HG03060 (cell line): ENCODE measurements at regions not wholly inside any gene's neighbourhood (a gene's known extent, or its start where the extent isn't known, plus 50 kb on each side); places are given as distances from the start of the nearest gene placed in this dataset.

ENCODE experiments used
- ATAC-seq: cut with Tn5 transposase; IDR thresholded peaks from one replicate; pipeline ENCODE4 v1.9.1; 2021; ENCODE audit warnings: low read depth, moderate number of reproducible peaks; ENCODE audit not compliant: unreplicated experiment

DNA sequence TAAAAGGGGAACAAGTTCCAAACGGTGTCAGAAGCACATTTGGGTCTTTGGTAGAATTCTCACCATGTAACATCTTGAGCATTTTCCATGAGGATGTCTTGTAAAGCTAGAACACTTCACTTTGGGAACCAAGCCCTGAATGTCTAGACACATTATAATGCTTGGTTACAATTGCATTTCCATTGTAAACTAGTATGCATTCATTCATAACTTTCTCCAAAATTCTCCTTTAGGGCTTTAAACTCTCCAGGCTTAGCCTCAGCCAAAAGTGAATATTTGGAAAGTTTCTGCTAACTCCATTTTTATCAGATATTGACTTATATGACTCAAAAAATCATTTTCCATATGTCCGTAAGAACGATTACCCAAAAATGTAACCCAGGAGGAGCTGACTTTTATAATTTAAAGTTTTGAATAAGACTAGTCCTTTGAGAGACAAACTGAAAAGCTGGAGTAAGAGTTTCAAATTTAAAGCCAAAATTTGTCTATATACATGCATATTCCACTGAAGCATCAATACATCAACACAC is 1170.4 kb downstream of the EFNB2 start:
- ATAC-seq = no peak

DNA sequence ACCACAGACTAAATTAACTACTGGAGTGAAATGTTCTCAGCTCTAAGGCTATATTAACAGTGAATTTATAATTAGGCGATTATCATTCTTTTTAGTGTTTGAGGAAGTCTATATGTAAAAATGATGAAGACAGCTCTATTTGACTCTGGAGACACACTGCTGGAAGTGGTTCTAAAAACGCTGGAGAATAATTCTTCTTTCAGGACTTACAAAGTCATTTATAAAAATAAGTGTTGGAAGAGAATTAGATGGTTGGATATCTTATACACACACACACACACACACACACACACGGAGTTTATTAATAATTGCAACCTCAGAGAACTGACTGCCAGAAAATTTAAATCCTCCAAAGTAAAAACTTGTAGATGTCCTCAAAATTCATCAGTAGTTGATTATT is 1171.3 kb downstream of the EFNB2 start:
- no peak for ATAC-seq

DNA sequence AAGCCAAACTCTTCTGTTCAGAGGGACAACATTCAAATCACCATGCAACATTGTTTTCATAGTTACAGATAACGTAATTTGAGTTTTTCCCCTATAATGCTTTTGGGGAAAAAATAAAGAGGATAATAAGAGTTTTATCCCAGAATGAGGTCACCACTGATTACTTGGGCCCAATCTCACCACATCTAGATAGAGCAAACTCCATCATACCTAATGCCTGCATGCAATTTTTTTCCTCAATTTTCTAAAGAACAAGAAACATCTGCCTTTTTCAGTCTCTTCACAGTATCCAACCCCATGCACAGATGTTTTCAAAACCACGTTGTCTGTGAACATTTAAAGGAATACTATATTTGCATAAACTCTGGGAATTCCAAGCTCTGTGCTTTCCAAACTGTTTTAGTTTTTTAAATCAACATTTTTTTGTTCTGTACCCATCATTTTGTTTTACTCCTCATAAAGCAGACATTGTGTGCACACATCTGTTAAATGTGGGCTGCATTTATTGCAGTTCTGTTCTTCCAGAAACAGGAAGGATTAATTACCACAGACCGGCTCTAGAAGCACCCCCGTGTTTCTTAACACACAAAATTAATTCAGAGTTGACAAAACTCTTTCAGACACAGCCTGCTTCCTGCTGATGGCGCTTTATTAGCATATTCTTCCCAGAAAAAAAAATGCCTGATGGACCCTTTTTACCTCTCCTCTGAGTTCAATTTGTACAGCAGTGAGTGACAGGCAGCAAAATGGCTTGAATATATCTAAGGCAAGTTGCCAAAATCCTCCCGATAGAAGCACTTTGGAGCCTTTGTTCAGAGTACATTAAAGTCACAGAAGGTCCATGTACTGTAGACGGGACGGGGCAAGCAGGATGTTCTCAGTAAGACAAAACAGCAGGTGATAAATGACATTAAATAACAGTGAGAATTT is 1171.9 kb downstream of the EFNB2 start:
- ATAC-seq = no peak

DNA sequence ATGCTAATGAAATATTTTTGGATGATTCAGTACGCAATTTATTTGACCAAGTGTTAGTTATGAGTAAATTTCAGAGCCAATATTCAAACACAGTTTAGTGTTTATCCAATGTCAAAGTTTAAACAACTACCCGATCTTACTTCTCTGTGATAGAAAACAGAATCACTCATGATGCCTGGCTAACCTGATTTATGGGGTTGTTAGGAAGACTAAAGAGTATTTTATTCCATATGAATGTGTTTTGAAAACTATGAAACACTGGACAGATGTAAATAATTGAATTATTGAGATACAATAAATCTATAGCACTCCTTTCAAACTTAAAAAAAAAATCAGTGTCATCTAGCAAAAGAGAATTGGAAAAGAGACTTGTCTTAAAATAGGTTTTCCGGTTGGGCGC is 1181.8 kb downstream of the EFNB2 start:
- ATAC-seq = no peak

GRCh38 chr13:105349082-105349723 is 1186.3 kb downstream of the EFNB2 start:
- no peak for ATAC-seq

DNA sequence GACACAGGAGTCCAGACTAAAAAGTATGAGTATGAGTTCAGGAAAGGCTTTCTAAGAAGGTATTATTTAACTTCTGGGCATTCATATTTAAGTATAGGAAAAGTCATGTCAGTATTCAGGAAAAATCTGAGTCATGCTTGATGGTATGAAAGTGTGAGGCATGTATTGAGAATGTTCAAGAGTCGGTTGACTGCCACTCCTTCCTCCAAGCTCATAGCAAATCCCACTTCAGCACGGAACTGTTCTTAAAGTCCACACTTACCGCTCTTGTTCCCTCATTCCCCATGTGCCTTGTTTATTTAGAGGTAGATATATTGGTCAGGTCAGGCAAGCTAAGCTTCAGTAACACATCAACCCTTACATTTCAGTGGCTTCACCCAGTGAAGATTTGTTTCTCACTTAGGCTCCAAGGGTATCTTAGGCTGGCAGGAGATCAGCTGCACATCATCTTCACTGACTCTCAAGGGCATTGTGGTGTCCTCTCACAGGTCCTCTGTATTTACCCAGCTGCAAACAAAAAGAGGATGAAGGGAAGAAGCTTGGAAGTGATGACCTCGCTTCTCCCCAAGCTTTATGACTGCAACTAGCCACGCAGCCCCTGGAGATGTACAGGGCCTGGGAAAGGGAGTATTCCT is 1189.2 kb downstream of the EFNB2 start:
- ATAC-seq = no peak

- no peak for ATAC-seq
These were observed 1189.7 kb downstream of the EFNB2 start for GRCh38 chr13:105345730-105346129.

DNA sequence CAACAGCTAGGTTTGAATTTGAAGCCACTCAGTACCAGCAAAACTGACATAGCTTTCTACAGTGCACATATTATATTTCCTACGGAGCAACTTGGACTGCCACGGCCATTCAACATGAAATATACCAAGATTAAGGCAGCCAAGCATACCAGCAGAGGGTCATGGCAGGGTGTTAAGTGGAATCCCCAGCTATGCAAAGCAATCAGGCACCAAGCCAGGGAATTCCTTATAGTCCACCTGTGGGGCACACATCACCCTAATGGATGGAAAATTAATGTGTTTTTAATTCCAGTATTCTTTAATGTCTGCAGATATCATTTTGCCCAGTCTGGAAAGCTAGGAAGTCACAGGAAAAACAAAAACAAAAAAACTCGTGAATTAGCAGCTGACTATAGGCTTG is 1190.3 kb downstream of the EFNB2 start:
- no peak for ATAC-seq

DNA sequence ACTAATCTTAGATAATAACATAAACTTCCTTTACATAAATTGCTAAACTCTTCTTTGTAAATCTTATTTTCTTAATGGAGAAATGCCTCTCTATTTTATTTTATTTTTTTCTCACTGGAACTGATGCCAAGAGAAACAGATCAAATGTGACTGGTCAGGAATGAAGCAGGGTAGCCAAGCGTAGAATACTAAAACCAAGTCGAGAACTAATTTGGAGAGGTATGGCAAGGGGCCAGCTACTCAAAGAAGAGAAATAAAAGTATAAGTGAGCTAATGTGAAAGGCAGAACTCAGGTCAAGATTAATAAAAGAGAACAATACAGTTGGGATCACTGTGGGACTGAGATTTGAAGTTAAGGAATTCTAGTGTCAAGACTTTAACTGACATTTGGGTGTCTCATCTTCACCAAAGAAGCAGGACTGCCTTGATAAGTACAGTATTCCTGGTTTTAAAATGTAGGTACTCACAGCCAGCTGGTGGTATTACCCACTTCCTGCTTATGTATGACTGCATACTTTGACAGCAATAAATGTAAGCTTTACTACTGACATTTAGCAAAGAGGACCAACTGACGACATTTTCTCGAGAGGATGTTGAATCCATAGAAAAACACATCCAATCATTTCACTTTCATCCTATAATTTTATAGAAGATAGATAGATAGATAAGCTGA is 1192.2 kb downstream of the EFNB2 start:
- no peak for ATAC-seq

- ATAC-seq = no peak
These were observed 1193.1 kb downstream of the EFNB2 start for GRCh38 chr13:105342281-105342820.

GRCh38 chr13:105341758-105342157 is 1193.7 kb downstream of the EFNB2 start:
- no peak for ATAC-seq

- ATAC-seq = no peak
These were observed 1194.2 kb downstream of the EFNB2 start for GRCh38 chr13:105341256-105341655.

GRCh38 chr13:105340061-105340606 is 1195.3 kb downstream of the EFNB2 start:
- ATAC-seq = no peak

GRCh38 chr13:105338773-105339172 is 1196.7 kb downstream of the EFNB2 start:
- ATAC-seq = no peak

GRCh38 chr13:105338006-105338405 is 1197.5 kb downstream of the EFNB2 start:
- no peak for ATAC-seq

- ATAC-seq = no peak
These were observed 1198.5 kb downstream of the EFNB2 start for GRCh38 chr13:105336706-105337576.

DNA sequence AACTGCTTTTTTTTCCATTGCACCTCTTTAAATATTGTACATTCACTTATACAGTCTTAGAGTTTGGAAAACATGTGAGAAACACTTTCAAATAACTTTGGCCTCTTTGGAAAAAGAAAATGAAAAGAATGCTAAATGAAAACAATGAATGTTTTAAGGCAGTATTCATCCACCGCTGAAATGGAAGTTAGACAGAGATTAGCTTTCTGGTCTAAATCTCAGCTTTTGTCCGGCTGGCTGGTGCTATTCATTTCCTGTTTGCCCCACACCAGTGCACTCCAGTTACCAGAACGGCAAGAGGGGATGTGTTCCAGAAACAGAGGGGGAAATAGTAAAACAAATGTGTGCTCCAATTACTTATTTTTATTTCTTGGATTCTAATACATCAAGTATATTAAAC is 1201.3 kb downstream of the EFNB2 start:
- no peak for ATAC-seq

- no peak for ATAC-seq
These were observed 1202.0 kb downstream of the EFNB2 start for GRCh38 chr13:105333416-105333815.

DNA sequence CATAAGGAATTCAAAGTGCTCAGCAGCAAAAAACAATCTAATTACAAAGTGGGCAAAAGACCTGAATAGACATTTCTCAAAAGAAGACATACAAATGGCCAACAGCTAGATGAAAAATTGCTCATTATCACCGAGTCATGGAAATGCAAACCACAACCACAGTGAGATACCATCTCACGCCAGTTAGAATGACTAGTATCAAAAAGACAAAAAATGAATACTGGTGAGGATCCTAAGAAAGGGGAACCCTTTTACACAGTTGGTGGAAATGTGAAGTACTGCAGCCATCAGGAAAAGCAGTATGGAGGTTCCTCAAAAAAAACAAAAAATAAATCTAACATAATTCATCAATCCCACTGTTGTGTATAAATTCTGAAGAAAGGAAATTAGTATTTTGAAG is 1206.1 kb downstream of the EFNB2 start:
- ATAC-seq = no peak
